GM21381 (cell line): ENCODE measurements at regions not wholly inside any gene's neighbourhood (a gene's known extent, or its start where the extent isn't known, plus 50 kb on each side); places are given as distances from the start of the nearest gene placed in this dataset.

ENCODE experiments used
- ATAC-seq: cut with Tn5 transposase; IDR thresholded peaks from one replicate; pipeline ENCODE4 v1.9.1; 2021; ENCODE audit warnings: mild to moderate bottlenecking, moderate library complexity; ENCODE audit not compliant: unreplicated experiment

DNA sequence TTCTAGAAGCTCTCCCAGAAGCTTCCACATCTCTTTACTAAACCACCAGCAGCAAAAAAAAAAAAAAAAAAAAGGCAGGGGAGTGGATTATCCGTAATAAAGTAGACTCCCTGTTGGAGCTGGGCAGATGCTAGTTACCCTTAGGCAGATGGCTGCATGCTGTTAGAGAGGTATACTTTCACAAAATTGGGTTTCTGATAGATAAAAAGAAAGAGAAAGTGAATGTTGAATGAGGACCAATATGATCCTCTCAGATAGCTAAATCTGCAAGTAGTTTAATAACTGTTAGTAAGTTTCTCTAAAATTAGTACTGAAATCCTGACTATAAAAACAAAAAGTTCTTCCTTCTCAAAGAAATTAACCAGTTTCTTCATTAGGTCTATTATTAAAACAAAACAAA, 195.4 kb downstream of the ANAPC10 start:
- peak; percentile 60 for ATAC-seq

DNA sequence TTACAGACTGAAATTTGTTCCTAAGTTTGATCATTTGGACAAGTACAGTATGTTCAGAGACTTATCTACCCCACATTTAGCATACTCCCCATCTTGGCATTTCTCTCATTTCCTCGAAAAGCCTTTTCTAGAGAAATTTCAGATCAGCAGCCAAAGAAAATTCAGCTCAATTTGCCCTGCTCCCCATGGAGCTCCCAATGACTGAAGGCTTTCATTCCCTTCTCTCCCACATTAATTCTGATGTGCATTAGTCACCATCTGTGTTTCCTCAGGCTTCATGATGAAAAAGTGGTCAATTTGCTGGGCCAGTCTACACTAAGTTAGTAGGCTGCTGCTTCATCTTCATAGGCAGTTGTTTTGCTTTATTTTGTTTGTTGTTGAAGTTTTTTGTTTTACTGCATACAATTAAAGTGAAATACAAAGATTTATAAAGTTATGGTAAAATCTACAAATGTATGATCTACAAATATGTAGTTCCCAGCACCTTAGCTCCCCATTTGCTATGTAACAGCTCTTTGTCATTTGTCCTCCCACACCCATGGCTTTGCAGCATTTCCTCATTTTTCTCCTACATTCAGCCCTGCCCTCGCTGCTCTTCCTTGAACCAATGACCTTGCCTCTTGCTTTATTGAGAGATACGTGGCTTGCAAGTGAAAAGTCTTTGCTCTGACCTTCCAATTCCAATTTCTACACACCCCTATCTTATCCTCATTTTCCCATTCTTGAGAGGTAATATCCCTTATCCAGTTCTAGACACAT, 193.9 kb downstream of the ANAPC10 start:
- ATAC-seq = no peak

DNA sequence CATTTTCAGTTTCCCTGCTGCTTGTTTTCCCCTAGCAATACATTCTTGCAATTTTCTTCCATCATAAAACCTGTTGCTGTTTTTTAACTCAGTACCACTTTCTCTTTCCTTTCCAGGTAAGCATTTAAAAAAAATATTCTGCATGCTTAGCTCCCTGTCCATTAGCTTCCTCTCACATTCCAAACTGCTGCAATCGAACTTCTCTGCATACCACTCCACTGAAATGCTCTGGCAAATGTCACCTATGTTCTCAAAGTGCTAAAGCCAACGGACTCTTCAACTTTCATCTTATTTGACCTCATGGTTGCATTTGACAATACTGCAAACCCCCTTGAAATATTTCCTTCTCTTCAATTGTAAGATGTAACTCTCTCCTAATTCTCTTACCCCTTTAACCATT, 192.7 kb downstream of the ANAPC10 start:
- ATAC-seq = no peak

DNA sequence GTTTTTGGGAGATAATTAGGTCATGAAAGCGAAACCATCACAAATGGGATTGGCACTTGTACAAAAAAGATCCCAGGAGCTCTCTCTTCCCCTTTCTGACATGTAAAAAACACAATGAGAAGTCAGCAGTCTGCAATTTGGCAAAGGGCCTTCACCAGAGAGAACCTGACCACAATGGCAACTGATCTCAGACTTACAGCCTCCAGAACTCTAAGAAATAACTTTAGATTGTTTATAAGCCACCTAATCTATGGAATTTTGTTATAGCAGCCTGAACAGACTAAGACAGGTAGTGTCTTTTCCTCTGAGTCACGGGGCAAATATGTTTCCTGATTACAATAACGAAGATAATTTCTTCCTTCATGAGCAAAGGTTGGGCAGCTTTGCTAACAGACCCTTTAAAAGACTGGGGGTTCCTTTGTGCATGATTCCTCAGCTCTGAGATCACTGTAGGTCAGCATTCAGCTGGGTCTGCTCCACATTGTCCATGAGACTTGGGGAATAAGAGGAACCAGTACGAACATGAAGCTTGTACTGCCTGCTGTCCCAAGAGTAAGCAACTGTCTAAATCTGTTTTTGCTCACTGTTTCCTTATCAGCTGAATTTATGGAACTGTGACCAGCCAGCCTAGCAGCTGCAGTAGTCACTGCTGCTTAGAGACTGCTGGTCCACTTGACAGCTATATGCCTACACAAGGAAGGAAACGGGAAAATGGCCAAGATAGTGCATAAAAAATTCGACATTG, 191.6 kb downstream of the ANAPC10 start:
- peak; percentile 41 for ATAC-seq

DNA sequence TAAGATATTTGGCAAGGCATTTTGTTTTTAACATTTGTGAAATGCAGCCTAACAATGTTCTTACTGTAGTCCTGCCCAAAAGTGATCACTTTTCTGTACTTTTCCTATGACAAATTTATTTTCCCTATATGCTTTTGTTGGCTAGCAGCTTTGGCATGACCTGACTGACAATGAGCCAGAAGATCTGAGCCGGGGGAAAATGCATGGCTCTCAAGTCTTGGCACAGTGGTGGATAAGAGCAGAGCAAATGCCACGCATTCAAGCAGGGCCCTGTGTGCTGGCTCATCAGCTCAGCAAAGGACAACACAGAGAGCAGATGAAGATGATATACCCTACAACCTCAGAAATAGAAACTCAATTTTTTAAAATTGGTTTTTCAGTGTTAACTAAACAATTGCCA, 187.3 kb downstream of the ANAPC10 start:
- ATAC-seq = no peak
